GM23338 (cell line): ENCODE measurements at regions not wholly inside any gene's neighbourhood (a gene's known extent, or its start where the extent isn't known, plus 50 kb on each side); places are given as distances from the start of the nearest gene placed in this dataset.

Source experiments
- CREB1 ChIP-seq: fragments of 250-450 bp; sonication (Bioruptor Pico); IDR thresholded peaks from 2 replicates; pipeline ENCODE4 v1.5.0; 2020; ENCODE audit warnings: low read depth, mild to moderate bottlenecking, moderate library complexity
- EZH2 ChIP-seq: fragments of 200-600 bp; sonication (generic); IDR thresholded peaks from one replicate; pipeline ENCODE4 v1.8.0; 2017; ENCODE audit warnings: antibody characterized with exemption, mild to moderate bottlenecking, low read depth; ENCODE audit not compliant: unreplicated experiment
- EZH2phosphoT487 ChIP-seq: fragments of 200-600 bp; sonication (generic); IDR thresholded peaks from one replicate; pipeline ENCODE4 v1.8.1; 2018; ENCODE audit warnings: antibody characterized with exemption; ENCODE audit not compliant: unreplicated experiment
- JUNB ChIP-seq: IDR thresholded peaks from one replicate; pipeline ENCODE4 v1.6.1; 2016; ENCODE audit warnings: antibody characterized with exemption; ENCODE audit not compliant: unreplicated experiment
- NANOG ChIP-seq: IDR thresholded peaks from 2 replicates; pipeline ENCODE4 v1.6.1; 2016; ENCODE audit warnings: antibody characterized with exemption, borderline replicate concordance
- POLR2AphosphoS5 ChIP-seq: IDR thresholded peaks from 2 replicates; pipeline ENCODE4 v1.6.1; 2016; ENCODE audit warnings: antibody characterized with exemption, low read depth
- STAT1 ChIP-seq: IDR thresholded peaks from one replicate; pipeline ENCODE4 v1.6.1; 2016; ENCODE audit warnings: antibody characterized with exemption; ENCODE audit not compliant: unreplicated experiment
- TF ChIP-seq, protein P1 (sequence below), 2 experiments: fragments of 200-600 bp in 1 of 2; sonication (generic) in 1 of 2; conservative IDR thresholded peaks; 2 replicates each; pipeline versions ENCODE4 v1.5.1 to v1.6.1; 2016 to 2017; ENCODE audit warnings: antibody characterized with exemption in 2 of 2, low read depth in 2 of 2, mild to moderate bottlenecking in 2 of 2, moderate library complexity in 1 of 2
- TF ChIP-seq, protein P2 (sequence below): IDR thresholded peaks from one replicate; pipeline ENCODE4 v1.6.1; 2018; ENCODE audit warnings: antibody characterized with exemption; ENCODE audit not compliant: unreplicated experiment
- TF ChIP-seq, protein P3 (sequence below): IDR thresholded peaks from 2 replicates; pipeline ENCODE4 v1.6.1; 2016; ENCODE audit warnings: antibody characterized with exemption
- TF ChIP-seq, protein P4 (sequence below): fragments of 250-450 bp; sonication (Bioruptor Pico); IDR thresholded peaks from 2 replicates; pipeline ENCODE4 v1.5.0; 2020; ENCODE audit warnings: mild to moderate bottlenecking, moderate library complexity

DNA sequence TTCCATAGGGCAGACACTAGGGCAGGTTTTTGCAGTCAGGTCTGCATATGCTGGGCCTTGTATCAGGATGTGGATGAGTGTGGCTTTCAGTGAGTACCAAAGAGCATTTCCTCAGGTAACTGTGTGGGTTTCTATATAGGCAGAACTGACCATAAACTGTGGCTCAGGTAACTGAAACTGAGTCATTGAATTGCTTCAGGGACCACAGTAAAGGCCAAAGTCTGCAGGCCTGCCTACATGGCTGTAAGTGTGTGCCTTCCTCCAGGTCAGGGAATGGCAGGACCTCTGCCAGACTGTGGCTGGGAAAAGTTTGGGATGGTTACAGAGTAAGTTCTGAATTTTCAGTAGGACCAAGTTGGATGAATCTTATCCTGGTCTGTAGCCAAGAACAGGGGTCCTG, 85.6 kb downstream of the ZNF486 start:
- TF ChIP-seq, protein P1, sequence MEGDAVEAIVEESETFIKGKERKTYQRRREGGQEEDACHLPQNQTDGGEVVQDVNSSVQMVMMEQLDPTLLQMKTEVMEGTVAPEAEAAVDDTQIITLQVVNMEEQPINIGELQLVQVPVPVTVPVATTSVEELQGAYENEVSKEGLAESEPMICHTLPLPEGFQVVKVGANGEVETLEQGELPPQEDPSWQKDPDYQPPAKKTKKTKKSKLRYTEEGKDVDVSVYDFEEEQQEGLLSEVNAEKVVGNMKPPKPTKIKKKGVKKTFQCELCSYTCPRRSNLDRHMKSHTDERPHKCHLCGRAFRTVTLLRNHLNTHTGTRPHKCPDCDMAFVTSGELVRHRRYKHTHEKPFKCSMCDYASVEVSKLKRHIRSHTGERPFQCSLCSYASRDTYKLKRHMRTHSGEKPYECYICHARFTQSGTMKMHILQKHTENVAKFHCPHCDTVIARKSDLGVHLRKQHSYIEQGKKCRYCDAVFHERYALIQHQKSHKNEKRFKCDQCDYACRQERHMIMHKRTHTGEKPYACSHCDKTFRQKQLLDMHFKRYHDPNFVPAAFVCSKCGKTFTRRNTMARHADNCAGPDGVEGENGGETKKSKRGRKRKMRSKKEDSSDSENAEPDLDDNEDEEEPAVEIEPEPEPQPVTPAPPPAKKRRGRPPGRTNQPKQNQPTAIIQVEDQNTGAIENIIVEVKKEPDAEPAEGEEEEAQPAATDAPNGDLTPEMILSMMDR (conservative IDR thresholded peaks at IDR 0.05; ENCODE audit: low read depth in 2 of 2) = no peak
- TF ChIP-seq CREB1 (CRISPR knock-in tag) = no peak
- TF ChIP-seq EZH2 = no peak
- TF ChIP-seq EZH2phosphoT487 = no peak
- TF ChIP-seq, protein P2, sequence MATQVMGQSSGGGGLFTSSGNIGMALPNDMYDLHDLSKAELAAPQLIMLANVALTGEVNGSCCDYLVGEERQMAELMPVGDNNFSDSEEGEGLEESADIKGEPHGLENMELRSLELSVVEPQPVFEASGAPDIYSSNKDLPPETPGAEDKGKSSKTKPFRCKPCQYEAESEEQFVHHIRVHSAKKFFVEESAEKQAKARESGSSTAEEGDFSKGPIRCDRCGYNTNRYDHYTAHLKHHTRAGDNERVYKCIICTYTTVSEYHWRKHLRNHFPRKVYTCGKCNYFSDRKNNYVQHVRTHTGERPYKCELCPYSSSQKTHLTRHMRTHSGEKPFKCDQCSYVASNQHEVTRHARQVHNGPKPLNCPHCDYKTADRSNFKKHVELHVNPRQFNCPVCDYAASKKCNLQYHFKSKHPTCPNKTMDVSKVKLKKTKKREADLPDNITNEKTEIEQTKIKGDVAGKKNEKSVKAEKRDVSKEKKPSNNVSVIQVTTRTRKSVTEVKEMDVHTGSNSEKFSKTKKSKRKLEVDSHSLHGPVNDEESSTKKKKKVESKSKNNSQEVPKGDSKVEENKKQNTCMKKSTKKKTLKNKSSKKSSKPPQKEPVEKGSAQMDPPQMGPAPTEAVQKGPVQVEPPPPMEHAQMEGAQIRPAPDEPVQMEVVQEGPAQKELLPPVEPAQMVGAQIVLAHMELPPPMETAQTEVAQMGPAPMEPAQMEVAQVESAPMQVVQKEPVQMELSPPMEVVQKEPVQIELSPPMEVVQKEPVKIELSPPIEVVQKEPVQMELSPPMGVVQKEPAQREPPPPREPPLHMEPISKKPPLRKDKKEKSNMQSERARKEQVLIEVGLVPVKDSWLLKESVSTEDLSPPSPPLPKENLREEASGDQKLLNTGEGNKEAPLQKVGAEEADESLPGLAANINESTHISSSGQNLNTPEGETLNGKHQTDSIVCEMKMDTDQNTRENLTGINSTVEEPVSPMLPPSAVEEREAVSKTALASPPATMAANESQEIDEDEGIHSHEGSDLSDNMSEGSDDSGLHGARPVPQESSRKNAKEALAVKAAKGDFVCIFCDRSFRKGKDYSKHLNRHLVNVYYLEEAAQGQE = no peak
- no peak for TF ChIP-seq POLR2AphosphoS5
- TF ChIP-seq, protein P3, sequence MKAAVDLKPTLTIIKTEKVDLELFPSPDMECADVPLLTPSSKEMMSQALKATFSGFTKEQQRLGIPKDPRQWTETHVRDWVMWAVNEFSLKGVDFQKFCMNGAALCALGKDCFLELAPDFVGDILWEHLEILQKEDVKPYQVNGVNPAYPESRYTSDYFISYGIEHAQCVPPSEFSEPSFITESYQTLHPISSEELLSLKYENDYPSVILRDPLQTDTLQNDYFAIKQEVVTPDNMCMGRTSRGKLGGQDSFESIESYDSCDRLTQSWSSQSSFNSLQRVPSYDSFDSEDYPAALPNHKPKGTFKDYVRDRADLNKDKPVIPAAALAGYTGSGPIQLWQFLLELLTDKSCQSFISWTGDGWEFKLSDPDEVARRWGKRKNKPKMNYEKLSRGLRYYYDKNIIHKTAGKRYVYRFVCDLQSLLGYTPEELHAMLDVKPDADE = no peak
- TF ChIP-seq NANOG = no peak
- TF ChIP-seq JUNB = no peak
- TF ChIP-seq, protein P4, sequence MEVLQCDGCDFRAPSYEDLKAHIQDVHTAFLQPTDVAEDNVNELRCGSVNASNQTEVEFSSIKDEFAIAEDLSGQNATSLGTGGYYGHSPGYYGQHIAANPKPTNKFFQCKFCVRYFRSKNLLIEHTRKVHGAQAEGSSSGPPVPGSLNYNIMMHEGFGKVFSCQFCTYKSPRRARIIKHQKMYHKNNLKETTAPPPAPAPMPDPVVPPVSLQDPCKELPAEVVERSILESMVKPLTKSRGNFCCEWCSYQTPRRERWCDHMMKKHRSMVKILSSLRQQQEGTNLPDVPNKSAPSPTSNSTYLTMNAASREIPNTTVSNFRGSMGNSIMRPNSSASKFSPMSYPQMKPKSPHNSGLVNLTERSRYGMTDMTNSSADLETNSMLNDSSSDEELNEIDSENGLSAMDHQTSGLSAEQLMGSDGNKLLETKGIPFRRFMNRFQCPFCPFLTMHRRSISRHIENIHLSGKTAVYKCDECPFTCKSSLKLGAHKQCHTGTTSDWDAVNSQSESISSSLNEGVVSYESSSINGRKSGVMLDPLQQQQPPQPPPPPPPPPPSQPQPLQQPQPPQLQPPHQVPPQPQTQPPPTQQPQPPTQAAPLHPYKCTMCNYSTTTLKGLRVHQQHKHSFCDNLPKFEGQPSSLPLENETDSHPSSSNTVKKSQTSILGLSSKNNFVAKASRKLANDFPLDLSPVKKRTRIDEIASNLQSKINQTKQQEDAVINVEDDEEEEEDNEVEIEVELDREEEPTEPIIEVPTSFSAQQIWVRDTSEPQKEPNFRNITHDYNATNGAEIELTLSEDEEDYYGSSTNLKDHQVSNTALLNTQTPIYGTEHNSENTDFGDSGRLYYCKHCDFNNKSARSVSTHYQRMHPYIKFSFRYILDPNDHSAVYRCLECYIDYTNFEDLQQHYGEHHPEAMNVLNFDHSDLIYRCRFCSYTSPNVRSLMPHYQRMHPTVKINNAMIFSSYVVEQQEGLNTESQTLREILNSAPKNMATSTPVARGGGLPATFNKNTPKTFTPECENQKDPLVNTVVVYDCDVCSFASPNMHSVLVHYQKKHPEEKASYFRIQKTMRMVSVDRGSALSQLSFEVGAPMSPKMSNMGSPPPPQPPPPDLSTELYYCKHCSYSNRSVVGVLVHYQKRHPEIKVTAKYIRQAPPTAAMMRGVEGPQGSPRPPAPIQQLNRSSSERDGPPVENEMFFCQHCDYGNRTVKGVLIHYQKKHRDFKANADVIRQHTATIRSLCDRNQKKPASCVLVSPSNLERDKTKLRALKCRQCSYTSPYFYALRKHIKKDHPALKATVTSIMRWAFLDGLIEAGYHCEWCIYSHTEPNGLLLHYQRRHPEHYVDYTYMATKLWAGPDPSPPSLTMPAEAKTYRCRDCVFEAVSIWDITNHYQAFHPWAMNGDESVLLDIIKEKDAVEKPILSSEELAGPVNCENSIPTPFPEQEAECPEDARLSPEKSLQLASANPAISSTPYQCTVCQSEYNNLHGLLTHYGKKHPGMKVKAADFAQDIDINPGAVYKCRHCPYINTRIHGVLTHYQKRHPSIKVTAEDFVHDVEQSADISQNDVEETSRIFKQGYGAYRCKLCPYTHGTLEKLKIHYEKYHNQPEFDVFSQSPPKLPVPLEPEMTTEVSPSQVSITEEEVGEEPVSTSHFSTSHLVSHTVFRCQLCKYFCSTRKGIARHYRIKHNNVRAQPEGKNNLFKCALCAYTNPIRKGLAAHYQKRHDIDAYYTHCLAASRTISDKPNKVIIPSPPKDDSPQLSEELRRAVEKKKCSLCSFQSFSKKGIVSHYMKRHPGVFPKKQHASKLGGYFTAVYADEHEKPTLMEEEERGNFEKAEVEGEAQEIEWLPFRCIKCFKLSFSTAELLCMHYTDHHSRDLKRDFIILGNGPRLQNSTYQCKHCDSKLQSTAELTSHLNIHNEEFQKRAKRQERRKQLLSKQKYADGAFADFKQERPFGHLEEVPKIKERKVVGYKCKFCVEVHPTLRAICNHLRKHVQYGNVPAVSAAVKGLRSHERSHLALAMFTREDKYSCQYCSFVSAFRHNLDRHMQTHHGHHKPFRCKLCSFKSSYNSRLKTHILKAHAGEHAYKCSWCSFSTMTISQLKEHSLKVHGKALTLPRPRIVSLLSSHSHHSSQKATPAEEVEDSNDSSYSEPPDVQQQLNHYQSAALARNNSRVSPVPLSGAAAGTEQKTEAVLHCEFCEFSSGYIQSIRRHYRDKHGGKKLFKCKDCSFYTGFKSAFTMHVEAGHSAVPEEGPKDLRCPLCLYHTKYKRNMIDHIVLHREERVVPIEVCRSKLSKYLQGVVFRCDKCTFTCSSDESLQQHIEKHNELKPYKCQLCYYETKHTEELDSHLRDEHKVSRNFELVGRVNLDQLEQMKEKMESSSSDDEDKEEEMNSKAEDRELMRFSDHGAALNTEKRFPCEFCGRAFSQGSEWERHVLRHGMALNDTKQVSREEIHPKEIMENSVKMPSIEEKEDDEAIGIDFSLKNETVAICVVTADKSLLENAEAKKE (CRISPR knock-in tag) = no peak
- no peak for TF ChIP-seq STAT1
